Femur (tissue), 1 donor: ENCODE measurements at regions not wholly inside any gene's neighbourhood (a gene's known extent, or its start where the extent isn't known, plus 50 kb on each side); places are given as distances from the start of the nearest gene placed in this dataset.

Experiments
- DNase-seq: peaks from one replicate; pipeline ENCODE4 v3.0.0-alpha.2; 2017

DNA sequence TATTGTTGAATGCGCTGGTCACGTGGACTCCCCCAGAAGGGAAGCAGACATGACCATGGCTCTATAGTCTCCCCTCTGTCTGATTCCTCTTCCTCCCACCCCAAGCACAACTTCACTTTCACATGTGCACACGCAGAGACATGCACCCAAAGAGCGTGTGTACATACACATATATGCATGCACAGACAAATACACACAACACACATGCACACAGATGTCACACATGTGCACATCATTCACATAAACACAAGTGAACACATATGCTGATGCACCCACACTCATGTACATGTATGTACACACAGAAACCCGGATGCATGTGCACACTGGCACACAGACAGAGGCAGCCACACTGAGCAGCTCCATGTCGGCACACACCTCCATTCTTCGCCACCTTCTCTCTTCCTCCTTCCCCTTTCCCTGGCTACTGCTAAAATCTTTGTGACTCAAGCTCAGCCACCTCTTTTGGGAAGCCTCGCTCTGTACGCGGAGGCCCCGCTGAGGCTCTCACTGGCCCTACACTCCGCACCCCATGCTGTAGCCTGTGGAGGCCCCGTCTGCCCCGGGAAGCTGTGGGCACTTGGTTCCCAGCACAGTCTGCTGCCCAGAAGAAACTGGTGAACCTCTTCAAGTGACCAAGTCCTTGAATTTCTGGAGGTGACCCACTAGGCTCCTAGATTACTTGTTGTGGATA is 101.6 kb upstream of the TEX51 start:
- DNase-seq, result no peak

DNA sequence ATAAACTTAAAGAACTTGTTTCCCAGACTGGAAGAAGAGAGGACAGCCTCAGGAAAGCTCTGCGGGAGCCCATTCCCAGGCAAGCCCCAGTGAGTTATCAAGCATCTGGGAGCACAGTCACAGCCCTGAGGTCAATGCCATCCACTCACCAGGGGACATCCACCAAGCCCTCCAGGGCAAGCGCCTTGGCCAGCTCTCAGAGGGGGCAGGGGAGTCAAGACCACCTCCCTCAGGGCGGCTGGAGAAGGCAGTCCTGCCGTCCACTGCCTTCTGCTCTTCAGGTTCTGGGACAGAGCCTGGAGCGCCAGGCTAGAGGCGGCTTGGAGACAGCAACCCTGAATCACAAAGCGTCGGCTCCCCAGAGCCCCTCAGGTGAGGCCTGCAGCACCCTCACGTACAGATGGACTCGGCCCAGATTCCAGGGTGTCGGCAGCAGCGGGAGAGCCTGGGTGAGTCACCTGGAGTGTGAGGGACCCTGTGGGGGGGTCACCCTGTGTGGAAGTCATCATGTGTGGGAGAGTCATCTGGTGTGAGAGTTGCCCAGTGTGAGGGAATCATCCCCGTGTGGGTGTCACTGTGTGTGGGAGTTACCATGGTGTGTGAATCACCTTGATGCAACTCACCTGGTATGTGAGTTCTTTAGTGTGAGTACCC is 100.9 kb upstream of the TEX51 start:
- DNase-seq, result no peak

DNA sequence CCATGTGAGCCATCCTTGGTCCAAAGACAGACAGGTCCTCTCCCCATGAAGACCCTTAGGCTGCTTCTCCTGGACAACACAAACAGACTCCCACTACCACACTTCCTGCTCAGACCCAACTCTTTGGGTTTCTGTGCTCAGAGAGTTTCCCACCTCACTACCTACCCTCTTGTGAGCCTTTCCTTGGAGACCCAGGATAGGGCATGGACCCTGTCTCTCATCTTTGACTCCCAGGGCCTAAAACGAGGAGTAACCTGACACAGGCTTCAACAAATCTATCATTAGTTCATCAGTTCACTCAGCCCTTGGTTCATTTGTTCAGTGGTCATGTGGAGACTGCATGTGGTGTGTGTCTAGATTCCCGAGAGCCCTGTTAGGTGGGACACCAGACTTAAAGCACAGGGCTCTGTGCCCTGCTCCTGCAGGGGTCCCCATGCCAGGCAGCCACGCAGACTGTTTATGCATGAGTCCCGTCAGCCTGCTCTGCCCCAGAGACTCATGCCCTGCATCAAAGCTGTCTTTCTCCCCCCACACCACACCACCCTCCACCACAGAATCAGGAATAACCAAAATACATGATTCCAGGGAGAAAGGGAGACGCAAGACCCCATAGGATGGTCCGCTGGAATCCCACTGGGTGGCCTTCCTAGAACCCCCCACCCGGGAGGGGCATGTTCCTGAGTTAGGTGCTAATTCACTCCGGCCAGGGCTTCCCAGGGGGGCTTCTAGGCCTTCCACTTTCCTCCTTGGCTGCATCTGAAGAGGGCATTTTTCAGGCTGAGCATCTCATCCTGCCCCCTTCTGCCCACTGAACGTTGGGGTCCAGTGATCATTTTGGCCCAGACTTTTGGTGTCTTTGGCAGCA is 100.2 kb upstream of the TEX51 start:
- no peak for DNase-seq

DNA sequence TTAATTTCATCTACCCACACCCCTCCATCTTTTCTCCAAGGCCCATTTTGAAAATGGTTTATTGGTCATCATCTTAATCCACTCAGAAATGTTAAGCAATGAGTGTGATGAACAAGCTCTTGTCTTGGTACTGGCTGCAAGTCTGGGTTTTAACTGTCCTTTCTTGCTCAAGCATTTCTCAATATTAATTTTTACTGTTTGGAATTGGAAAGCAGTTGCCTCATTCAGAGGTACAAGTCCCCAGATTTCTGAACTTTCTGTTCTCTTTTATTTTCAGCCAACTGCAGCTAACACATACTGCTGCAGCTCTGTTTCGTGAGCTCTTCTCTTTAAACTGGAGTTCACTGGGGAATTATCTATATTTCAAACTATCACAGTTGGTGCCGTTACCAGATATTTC is 99.4 kb upstream of the TEX51 start:
- DNase-seq, result no peak

DNA sequence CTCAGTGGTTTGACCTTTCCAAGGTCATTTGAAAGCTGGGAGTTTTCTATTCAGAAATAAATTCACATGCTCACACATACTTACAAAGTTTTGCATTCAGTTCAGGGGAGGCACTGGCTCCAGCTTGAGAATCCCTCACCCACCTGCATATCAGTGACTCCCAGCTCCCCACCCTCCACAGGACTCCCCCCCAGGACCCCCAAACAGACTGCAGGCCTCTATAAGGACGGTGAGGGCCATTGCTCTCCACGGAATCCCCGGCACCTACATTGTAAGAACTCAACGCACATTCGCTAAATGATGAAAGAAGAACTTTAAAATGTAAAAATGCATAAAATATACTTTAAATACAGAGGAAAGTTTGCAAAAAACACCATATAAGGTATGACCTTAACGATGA is 97.2 kb upstream of the TEX51 start:
- no peak for DNase-seq

DNA sequence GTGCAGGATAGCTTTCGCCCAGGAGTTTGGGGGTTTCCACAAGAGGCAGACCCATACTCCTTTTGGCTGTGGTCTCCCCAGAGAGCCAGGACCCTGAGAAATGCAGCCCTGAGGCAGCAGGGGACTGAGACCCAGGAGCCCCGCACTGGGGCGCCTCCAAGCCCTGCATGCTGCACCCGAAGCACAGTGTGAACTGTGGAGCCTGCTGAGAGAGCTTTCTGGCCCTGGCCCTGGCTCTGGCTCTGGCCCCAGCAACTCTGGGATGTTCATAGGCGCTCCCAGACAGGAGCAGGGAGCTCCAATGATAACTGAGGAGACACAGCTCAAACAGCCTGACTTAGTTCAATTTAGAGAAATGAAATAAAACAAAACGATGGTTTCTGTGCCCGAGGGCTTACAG is 96.4 kb upstream of the TEX51 start:
- no peak for DNase-seq

DNA sequence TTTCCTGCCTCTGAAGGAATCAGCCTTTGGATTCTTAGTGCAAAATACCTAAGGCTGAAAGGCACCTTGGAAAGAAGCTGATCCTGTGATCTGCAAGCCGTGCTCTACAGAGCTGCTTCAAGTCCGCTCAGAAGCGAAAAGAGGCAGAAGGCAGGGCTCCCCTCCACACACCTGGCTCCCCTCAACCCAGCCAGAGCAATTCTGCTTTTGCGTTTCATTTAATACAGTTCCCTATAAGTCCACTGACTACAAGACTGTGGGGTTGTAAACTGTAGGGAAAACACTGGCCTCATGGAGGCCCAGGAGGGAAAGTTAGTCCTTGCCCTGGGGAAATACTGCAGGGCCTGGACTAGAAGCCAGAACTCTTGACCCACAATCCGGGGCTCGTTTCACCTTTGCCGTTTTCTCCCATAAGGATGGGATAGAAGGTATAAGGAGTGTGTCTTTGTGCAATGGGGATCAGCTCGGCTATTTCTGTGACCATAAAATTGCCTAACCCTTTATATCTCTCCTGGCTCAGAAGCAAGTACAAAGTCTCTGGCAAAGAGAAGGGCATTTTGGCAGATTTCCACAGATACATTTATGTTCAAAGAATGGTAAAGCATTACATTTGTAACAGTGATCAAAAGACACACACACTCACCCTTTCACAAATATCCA is 95.8 kb upstream of the TEX51 start:
- DNase-seq, result no peak

DNA sequence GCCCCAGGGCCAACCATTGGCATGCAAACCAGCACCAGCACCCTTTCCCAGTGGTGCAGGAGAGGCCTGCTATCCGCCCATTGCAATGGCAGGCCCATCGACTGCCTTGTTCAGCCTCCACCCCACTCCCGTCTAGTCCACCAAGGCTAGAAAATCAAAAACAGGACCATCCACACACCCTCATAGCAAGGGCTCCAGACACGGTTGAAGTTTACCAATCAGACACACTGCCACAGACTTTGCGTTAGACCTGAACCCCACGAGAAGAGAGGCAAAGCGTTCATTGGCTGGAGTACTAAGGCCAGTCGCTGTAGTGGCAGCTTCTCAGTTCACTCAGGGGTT is 95.3 kb upstream of the TEX51 start:
- DNase-seq, result no peak

DNA sequence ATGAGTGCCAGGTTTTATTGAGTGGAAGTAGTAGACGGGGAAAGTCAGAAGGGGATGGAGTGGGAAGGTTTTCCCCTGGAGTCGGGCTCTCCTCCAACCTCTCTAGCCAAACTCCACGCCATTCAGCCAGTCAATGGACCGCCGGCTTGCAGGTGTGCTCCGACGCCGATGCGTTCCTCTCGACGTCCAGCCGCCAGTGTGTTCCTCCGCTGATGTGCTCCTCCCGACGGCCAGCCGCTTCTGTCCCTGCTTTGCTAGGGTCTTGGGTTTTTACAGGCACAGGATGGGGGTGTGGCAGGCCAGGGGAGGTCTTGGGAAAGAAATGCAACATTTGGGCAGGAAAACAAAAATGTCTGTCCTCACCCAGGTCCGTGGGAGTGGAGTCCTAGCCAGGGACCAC is 94.3 kb upstream of the TEX51 start:
- no peak for DNase-seq

DNA sequence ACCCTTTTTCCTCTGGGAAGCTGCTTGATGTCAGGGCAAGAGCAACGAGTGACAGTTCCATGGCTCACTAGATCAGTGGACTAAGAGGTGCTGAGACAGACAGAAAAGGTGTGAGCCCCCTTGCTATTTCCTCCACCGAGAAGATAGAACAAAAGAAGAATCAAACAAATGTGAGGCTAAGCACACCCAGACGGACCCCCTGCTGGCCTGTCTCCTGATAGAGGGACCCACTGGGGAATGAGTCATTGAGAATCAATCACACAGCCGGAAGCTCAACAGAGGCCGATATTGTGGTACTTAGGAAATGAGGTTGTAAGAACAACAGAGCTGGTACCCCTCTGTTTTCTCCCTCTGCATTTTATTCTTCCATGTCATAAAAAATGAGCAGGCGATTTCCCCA is 89.8 kb upstream of the TEX51 start:
- no peak for DNase-seq

DNA sequence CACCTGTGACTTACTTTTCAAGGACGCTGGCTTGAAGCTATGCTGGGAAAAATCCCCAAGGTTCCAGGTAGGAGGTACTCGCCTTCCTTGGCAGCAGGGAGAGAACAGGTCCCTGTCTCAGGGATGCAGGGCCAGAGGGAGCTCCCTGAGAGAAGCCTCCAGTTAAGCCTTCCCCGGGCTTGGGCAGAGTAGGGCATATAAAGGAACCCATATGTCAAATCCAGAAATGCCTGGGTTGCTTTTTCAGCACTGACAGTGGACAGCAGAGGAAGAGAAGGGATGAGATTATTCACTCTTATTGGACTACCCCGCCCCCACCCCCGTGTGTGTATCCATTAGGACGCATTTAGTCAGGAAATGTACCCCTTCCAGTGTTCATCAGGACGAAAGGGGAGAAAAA is 89.3 kb upstream of the TEX51 start:
- no peak for DNase-seq

DNA sequence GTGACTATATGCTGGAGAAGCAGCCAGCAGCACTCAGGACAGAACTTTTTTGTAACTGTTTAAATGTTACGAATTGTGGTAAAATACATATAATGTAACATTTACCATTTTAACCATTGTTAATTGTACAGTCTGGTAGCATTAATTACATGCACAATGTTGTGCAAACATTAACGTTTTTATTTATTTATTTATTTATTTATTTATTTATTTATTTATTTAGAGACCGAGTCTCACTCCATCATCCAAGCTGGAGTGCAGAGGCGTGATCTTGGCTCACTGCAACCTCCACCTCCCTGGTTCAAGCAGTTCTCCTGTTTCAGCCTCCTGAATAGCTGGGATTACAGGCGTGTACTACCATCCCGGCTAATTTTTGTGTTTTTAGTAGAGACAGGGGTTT is 88.7 kb upstream of the TEX51 start:
- DNase-seq, result no peak

DNA sequence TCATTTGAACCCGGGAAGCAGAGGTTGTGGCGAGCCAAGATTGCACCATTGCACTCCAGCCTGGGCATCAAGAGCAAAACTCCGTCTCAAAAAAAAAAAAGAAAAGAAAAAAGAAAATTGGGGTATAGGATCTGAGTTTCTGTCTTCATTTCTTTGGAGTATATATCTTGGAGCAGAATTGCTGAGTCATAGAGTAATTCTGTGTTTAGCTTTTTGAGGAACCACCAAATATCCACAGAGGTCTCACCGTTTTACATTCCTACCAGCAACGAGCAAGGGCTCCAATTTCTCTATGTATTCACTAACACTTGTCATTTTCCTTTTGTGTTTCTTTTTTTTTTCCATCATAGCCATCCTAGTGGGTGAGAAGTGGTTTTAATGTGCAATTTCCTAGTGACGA is 87.6 kb upstream of the TEX51 start:
- no peak for DNase-seq

DNA sequence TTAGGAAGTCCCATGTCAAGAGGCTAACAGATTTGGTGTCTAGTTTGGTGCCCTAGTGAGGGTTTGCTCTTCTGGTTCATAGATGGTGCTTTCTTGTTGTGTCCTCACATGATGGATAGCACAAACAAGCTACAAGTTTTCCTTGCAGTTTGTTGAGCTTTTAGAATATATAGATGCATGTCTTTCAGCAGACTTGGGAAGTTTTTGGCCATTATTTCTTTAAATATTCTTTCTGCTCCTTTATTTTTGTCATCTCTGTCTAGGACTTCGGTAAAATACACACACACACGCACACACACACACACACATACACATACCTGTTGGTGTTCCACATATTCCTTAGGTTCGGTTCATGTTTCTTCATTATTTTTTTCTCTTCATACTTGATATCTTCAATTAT is 81.5 kb upstream of the TEX51 start:
- DNase-seq, result no peak

DNA sequence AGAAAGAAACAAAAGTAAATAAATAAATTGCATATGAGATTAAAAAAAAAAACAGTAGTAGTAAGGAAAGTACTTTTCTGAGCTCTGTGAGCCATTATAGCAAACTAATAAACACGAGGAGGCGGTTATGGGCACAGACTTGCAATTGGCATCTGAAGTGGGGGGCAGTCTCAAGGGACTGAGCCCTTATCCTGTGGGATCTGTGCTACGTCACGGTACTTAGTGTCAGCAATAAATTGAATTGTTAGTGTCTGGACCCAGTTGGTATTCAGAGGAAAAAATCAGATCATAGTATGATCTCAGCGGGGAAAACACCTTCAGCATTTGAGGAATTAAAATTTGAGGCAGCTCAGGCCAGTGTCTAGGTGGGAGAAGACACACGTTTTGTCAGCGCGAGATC is 76.6 kb upstream of the TEX51 start:
- no peak for DNase-seq

DNA sequence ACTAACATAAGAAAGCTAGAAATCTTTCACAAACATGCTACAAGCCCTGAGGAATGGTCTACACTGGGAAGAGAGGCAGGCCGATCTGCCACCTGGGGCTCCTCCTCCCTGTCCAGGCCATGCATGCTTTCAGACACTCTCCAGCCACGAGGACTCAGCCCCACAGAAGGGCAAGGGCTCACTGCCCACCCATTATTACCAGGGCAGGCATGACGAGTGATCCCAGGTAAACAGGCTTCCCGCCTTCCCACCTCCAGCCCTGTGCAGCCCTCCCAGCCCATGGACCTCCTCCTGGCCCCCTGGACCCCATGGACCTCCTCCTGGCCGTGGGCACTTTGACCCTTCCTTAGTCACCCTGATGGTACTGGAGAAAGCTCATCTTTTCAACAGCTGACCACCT is 75.8 kb upstream of the TEX51 start:
- no peak for DNase-seq

DNA sequence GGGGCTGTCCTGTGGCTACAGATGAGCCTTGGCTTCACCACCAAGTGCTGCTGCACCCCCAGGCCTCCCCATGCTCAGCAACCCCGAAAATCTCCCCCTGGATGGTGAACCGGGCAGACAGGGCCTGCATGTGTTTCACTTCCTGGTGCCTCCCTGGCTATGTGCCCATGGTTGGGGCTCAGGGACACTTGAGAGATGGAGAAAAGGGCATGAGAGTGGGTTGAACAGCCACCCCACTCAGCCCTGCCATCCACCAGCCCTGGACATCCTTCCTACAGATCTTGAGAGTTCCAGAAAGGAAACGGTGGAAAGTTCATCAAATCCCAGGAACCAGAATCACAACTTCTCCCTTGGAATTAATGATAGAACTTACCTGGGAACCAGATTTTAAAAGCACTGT is 74.7 kb upstream of the TEX51 start:
- no peak for DNase-seq

DNA sequence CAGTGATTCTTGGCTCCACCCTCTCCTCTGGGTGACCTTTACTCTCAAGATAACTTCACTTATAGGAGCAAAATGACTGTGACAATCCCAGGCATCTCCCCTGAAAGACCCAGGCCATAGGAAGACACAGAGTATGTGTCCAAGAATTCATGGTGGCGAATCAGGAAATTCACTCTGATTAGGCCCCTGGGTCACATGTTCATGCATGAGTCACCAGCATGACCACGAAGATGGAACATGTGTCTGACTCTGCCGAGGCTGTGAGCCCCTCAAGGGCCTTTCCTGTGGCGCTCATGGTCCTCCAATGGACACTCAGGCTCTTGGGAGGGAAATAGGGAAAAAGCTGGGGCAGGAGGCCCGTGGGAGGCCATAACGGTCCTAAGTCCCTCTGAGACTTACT is 74.0 kb upstream of the TEX51 start:
- DNase-seq, result no peak

DNA sequence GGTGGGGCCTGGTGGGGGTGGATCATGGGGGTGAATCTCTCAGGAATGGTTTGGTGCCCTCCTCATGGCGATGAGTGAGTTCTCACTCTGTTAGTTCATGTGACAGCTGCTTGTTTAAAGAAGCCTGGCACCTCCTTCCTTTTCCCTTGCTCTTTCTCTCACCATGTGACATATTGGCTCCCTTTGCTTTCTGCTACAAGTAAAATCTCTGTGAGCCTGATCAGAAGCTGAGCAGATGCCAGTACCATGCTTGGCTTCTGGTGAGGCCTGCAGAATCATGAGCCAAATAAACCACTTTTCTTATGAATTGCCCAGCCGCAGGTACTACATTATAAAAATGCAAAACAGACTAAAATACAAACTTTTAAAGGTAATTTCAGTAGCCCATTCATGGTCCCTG is 73.4 kb upstream of the TEX51 start:
- DNase-seq, result no peak

DNA sequence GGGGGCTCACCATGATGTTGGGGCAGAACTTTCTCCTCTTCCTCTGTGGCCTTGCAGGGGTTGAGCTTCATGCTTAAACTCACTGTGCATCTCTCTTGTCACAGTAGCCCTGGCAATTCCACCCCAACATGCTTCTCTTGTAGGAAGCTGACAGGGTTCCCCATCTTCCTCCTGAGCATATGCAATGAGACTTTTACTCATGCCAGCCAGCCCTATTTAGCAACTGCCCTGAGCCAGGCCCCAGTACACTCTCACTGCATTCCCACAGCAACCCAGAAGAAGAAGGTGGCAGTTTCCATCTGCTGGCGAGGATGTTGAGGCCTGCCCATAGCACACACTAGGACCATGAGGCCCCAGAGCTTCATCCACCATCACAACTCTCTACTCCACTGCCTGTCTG is 72.2 kb upstream of the TEX51 start:
- no peak for DNase-seq

DNA sequence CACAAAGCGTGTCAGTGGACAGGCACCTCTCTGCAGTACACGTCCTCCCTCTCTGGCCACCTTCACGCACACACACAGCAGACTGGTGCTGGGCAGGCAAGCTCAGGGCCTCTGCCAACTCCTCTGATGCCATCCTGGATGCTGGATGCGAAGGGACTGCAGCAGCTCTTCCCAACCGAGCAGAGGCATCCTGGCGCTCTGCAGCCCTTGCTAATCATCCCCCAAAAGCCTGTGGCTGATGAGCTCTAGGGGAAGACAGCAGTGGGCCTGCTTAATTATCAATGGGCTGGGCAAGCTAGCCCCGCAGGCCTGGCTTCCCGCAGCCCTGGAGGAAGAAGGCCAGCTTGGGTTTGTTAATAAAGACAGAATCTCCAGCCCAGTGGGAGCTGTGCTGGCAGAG is 71.3 kb upstream of the TEX51 start:
- no peak for DNase-seq

DNA sequence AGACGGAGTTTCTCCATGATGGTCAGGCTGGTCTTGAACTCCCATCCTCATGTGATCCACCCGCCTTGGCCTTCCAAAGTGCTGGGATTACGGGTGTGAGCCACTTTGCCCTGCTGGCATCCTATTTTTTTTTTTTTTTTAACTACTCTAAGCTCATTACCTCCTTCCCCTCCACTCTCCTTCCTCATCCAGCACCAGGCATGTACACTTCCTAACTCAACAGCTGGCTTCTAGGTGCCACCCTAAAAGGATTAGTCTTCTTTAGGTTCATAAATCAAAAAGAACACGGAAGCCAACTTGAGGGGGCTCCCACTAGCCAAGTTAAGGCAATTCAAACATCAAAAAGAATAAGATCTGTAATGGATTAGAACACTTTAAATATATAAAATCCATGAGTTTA is 70.6 kb upstream of the TEX51 start:
- DNase-seq, result no peak

DNA sequence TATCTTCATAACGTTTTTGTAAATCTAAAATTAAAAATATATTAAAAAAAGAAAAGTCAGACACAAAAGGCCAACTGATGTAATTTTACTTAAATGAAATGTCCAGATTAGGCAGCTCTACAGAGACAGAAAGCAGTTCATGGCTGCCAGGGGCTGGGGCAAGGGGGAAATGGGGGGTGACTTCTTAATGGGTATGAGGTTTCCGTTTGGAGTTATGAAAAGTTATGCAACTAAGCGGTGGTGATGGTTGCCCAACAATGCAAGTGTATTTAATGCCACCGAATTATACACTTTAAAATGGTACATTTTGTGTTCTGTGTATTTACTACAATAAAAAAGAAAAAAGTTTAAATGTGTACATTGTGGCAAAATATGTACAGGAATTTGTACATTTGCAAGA is 70.2 kb upstream of the TEX51 start:
- DNase-seq, result no peak
